HepG2 (cell line): ENCODE measurements at regions not wholly inside any gene's neighbourhood (a gene's known extent, or its start where the extent isn't known, plus 50 kb on each side); places are given as distances from the start of the nearest gene placed in this dataset.

Source experiments
- ATAC-seq: fragments of 200-7000 bp; cut with Tn5 transposase; 3 replicates; pipeline ENCODE4 v1.9.1; 2020; ENCODE audit warnings: mild to moderate bottlenecking, moderate library complexity
- BruUV-seq: library from RNA; stranded (reverse); fragments of 400-500 nt; replicated peaks from 2 replicates; lab custom pipeline; 2021; lab: Mats Ljungman, UMichigan
- CTCF ChIA-PET: fragments of 300-600 bp; formaldehyde crosslinking; extraction: SDS; loops from one replicate; lab custom pipeline; 2021; ENCODE audit warnings: low total read pairs, inconsistent platforms, low intra/inter-chr PET ratio; lab: Yijun Ruan, JAX
- POLR2A ChIA-PET: fragments of 350-600 bp; sonication (Branson Sonifier 250); formaldehyde crosslinking; loops from one replicate; lab custom pipeline; 2020; ENCODE audit warnings: antibody characterized with exemption, inconsistent platforms; lab: Yijun Ruan, JAX
- DNase-seq: peaks from one replicate; pipeline ENCODE4 v3.0.0-alpha.2; 2015; ENCODE audit warnings: low spot score
- FAIRE-seq: peaks from 3 replicates; lab custom pipeline; 2011; peaks lifted over from hg19 to GRCh38; lab: Jason Lieb, UNC
- H2AFZ ChIP-seq: one replicate; pipeline ENCODE4 v1.6.1; 2011; ENCODE audit warnings: low read length, inconsistent platforms
- H3K27ac ChIP-seq: fragments of 300-600 bp; 3 replicates; pipeline ENCODE4 v1.8.0; 2011; ENCODE audit warnings: mixed run types, mild to moderate bottlenecking, mixed read lengths, low read length, inconsistent platforms; ENCODE audit not compliant: insufficient read depth; ENCODE audit errors: extremely low read length
- H3K27me3 ChIP-seq, 2 experiments: fragments of 200-600 bp in 1 of 2; 2 replicates in 1 of 2; 3 replicates in 1 of 2; pipeline versions ENCODE4 v1.6.0 to v1.8.0; 2011; ENCODE audit warnings: low read length in 2 of 2, mild to moderate bottlenecking in 2 of 2, moderate library complexity in 2 of 2, inconsistent platforms in 1 of 2; ENCODE audit not compliant: insufficient read depth in 2 of 2, control insufficient read depth in 1 of 2
- H3K36me3 ChIP-seq, 2 experiments: fragments of 200-600 bp in 1 of 2; replicated peaks in 1 of 2; 2 replicates in 1 of 2; 3 replicates in 1 of 2; pipeline versions ENCODE4 v1.5.1 to v1.8.0; 2011; ENCODE audit warnings: low read length in 2 of 2, inconsistent platforms in 1 of 2; ENCODE audit not compliant: insufficient read depth in 2 of 2, control insufficient read depth in 1 of 2
- H3K4me1 ChIP-seq: 2 replicates; pipeline ENCODE4 v1.5.1; 2012; ENCODE audit warnings: low read length, inconsistent platforms; ENCODE audit not compliant: insufficient read depth
- H3K4me2 ChIP-seq: 2 replicates; pipeline ENCODE4 v1.6.0; 2011; ENCODE audit warnings: low read depth, low read length, inconsistent platforms
- H3K4me3 ChIP-seq, 3 experiments: fragments of 200-600 bp in 1 of 3; sonication (generic), shearing (Covaris generic) in 1 of 3; replicated peaks in 1 of 3; 2 replicates each; pipeline ENCODE4 v1.5.1; 2011 to 2016; ENCODE audit warnings: low read length in 3 of 3, inconsistent platforms in 2 of 3, low read depth in 2 of 3, mild to moderate bottlenecking in 2 of 3, control low read depth in 1 of 3, mixed read lengths in 1 of 3; ENCODE audit not compliant: insufficient read depth in 1 of 3
- H3K79me2 ChIP-seq: one replicate; pipeline ENCODE4 v1.6.1; 2011; ENCODE audit warnings: low read length, inconsistent platforms; ENCODE audit not compliant: insufficient read depth
- H3K9ac ChIP-seq: 2 replicates; pipeline ENCODE4 v1.6.0; 2011; ENCODE audit warnings: mild to moderate bottlenecking, low read depth, low read length, inconsistent platforms; ENCODE audit not compliant: insufficient read depth
- H3K9me3 ChIP-seq: 2 replicates; pipeline ENCODE4 v1.5.1; 2012; ENCODE audit warnings: mild to moderate bottlenecking, low read length
- H4K20me1 ChIP-seq: 2 replicates; pipeline ENCODE4 v1.6.0; 2011; ENCODE audit warnings: inconsistent platforms, mild to moderate bottlenecking, low read length, moderate library complexity; ENCODE audit not compliant: insufficient read depth
- CHD2 ChIP-seq: IDR thresholded peaks from 2 replicates; pipeline ENCODE4 v1.6.1; 2011; ENCODE audit warnings: low read depth, low read length, improper control_type of control experiment
- EP300 ChIP-seq, 3 experiments: sonication (generic) in 1 of 3; formaldehyde crosslinking in 1 of 3; IDR thresholded peaks; 2 replicates each; pipeline versions ENCODE4 v1.5.1 to v1.6.1; 2011 to 2020; ENCODE audit warnings: low read depth in 2 of 3, low read length in 2 of 3, borderline replicate concordance in 1 of 3, improper control_type of control experiment in 1 of 3, mild to moderate bottlenecking in 1 of 3, missing genetic modification reagents in 1 of 3, moderate library complexity in 1 of 3
- IRF9 ChIP-seq: sonication (generic); formaldehyde crosslinking; IDR thresholded peaks from 2 replicates; pipeline ENCODE4 v1.8.0; 2022; ENCODE audit warnings: missing genetic modification reagents, mild to moderate bottlenecking, borderline replicate concordance
- MAFF ChIP-seq: IDR thresholded peaks from 2 replicates; pipeline ENCODE4 v1.6.1; 2011; ENCODE audit warnings: low read depth, low read length, improper control_type of control experiment
- MED1 ChIP-seq: sonication (generic); formaldehyde crosslinking; IDR thresholded peaks from 2 replicates; pipeline ENCODE4 v1.4.0; 2020; ENCODE audit warnings: missing genetic modification reagents
- SAFB2 ChIP-seq: sonication (generic); formaldehyde crosslinking; IDR thresholded peaks from 2 replicates; pipeline ENCODE4 v1.5.1; 2020; ENCODE audit warnings: missing genetic modification reagents, low read depth, mild to moderate bottlenecking, borderline replicate concordance
- SP140L ChIP-seq: sonication (generic); formaldehyde crosslinking; IDR thresholded peaks from 2 replicates; pipeline ENCODE4 v1.4.0; 2020; ENCODE audit warnings: missing genetic modification reagents, borderline replicate concordance
- THAP11 ChIP-seq: IDR thresholded peaks from 2 replicates; pipeline ENCODE4 v1.6.1; 2016; ENCODE audit warnings: missing biosample characterization, missing genetic modification reagents
- ZFP1 ChIP-seq: IDR thresholded peaks from 2 replicates; pipeline ENCODE4 v1.6.1; 2016
- ZNF350 ChIP-seq: sonication (generic); formaldehyde crosslinking; IDR thresholded peaks from 2 replicates; pipeline ENCODE4 v1.4.0; 2020; ENCODE audit warnings: mild to moderate bottlenecking, low read depth, missing genetic modification reagents, borderline replicate concordance
- ZNF674 ChIP-seq: sonication (generic); formaldehyde crosslinking; IDR thresholded peaks from 2 replicates; pipeline ENCODE4 v1.5.0; 2020; ENCODE audit warnings: low read depth, mild to moderate bottlenecking, missing genetic modification reagents
- WGBS: methylation state at CpG from one replicate; pipeline ENCODE4 v1.1.6; 2017; ENCODE audit warnings: low lambda C conversion rate; 5-methylcytosine and 5-hydroxymethylcytosine counted together
- in situ Hi-C: cut with HindIII; loops from 2 replicates; pipeline ENCODE4 v1.10.0; 2017; ENCODE audit warnings: low pct_unique_long_range_greater_than_20kb; ENCODE audit not compliant: extremely low pct_ligation_motif_present
- intact Hi-C: fragments of 100-400 bp; cut with micrococcal nuclease; formaldehyde crosslinking; loops from one replicate; pipeline ENCODE4 v1.10.0; 2022; ENCODE audit not compliant: unreplicated experiment
- TF ChIP-seq, protein P1 (sequence below): sonication (generic); formaldehyde crosslinking; IDR thresholded peaks from 2 replicates; pipeline ENCODE4 v1.4.0; 2020; ENCODE audit warnings: missing genetic modification reagents
- TF ChIP-seq, protein P2 (sequence below): IDR thresholded peaks from 2 replicates; pipeline ENCODE4 v1.6.1; 2016; ENCODE audit warnings: mild to moderate bottlenecking

- TF ChIP-seq MAFF (no peak), THAP11 (0 out of 2 replicates have a peak, but pooled peaks have one; percentile 18), SP140L (CRISPR knock-in tag) (no peak), SAFB2 (CRISPR knock-in tag) (no peak)
- Histone ChIP-seq H3K4me2 (no peak overlapping the region), H3K4me1 (peaks cover 24% of the 10 kb centered on the region), H3K27ac (no peak overlapping the region), H3K79me2 (no peaks in the 10 kb centered on the region), H3K9me3 (no peaks in the 10 kb centered on the region), H3K9ac (no peak overlapping the region), H4K20me1 (no peaks in the 10 kb centered on the region), H3K27me3 (no peaks in the 10 kb centered on the region), H3K36me3 (no peaks in the 10 kb centered on the region), H2AFZ (no peak overlapping the region), H3K4me3 (no peak overlapping the region)
- ATAC-seq: no peak
- in situ Hi-C loops (no loop called here), intact Hi-C loops (no loop called here)
- 32% methylated on average over 5 of the region's 5 CpGs for WGBS
- BruUV-seq: no TSS peak
- ChIA-PET POLR2A (no interaction called here), CTCF (no interaction called here)
- FAIRE-seq: no peak
- DNase-seq: no peak
Observed at GRCh38 chr12:115767916-115768315, 509.6 kb downstream of the MED13L start.

- no peak overlapping the region for H3K27ac ChIP-seq
- ChIA-PET POLR2A (interaction anchor here (1.3 to 1.4 kb wide), 2 partner anchors 1080 to 1107 kb away, joined by 3 to 5 read pairs; partner anchors contain the start of gene TBX3), CTCF (no interaction called here)
- in situ Hi-C loops (no loop called here), intact Hi-C loops (no loop called here)
- peak; percentile 80 for FAIRE-seq
- peak overlapping the region; percentile 24; the same call in 1 of the 2 replicates for H3K4me2 ChIP-seq
- H3K9me3 ChIP-seq: no peaks in the 10 kb centered on the region
- DNase-seq: peak; percentile 59
- H3K36me3 ChIP-seq: no peaks in the 10 kb centered on the region
- no peak overlapping the region for H2AFZ ChIP-seq
- no peaks in the 10 kb centered on the region; a peak in 1 of 5 replicates for H3K27me3 ChIP-seq
- BruUV-seq: no TSS peak
- peak; percentile 85 for ATAC-seq
- 0% methylated on average over 3 of the region's 3 CpGs for WGBS
- H3K4me3 ChIP-seq: no peak overlapping the region
- no peaks in the 10 kb centered on the region for H4K20me1 ChIP-seq
- no peaks in the 10 kb centered on the region for H3K79me2 ChIP-seq
- H3K4me1 ChIP-seq: peaks cover 16% of the 10 kb centered on the region
- no peak overlapping the region for H3K9ac ChIP-seq
- TF ChIP-seq ZNF350 (CRISPR knock-in tag) (no peak), MAFF (no peak), EP300 (IDR thresholded peaks at IDR 0.05; ENCODE audit: low read depth in 2 of 2, low read length in 2 of 2) (peak in 1 of 2 experiments; percentile 56; a peak in 2 of 4 replicates), EP300 (CRISPR knock-in tag; IDR thresholded peaks at IDR 0.05; ENCODE audit: borderline replicate concordance) (no peak; the same call in 1 of the 2 replicates), ZFP1 (peak; percentile 58; the same call in 1 of the 2 replicates), CHD2 (no peak), ZNF674 (no peak), MED1 (CRISPR knock-in tag) (peak; percentile 57), IRF9 (CRISPR knock-in tag) (no peak)
- TF ChIP-seq, protein P1, sequence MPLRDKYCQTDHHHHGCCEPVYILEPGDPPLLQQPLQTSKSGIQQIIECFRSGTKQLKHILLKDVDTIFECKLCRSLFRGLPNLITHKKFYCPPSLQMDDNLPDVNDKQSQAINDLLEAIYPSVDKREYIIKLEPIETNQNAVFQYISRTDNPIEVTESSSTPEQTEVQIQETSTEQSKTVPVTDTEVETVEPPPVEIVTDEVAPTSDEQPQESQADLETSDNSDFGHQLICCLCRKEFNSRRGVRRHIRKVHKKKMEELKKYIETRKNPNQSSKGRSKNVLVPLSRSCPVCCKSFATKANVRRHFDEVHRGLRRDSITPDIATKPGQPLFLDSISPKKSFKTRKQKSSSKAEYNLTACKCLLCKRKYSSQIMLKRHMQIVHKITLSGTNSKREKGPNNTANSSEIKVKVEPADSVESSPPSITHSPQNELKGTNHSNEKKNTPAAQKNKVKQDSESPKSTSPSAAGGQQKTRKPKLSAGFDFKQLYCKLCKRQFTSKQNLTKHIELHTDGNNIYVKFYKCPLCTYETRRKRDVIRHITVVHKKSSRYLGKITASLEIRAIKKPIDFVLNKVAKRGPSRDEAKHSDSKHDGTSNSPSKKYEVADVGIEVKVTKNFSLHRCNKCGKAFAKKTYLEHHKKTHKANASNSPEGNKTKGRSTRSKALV (CRISPR knock-in tag): no peak
- TF ChIP-seq, protein P2, sequence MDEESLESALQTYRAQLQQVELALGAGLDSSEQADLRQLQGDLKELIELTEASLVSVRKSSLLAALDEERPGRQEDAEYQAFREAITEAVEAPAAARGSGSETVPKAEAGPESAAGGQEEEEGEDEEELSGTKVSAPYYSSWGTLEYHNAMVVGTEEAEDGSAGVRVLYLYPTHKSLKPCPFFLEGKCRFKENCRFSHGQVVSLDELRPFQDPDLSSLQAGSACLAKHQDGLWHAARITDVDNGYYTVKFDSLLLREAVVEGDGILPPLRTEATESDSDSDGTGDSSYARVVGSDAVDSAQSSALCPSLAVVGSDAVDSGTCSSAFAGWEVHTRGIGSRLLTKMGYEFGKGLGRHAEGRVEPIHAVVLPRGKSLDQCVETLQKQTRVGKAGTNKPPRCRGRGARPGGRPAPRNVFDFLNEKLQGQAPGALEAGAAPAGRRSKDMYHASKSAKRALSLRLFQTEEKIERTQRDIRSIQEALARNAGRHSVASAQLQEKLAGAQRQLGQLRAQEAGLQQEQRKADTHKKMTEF (CRISPR knock-in tag): peak; percentile 49; the same call in 1 of the 2 replicates
Observed at GRCh38 chr12:115763982-115764621, 513.4 kb downstream of the MED13L start.
